GM19397 (cell line): ENCODE measurements at regions not wholly inside any gene's neighbourhood (a gene's known extent, or its start where the extent isn't known, plus 50 kb on each side); places are given as distances from the start of the nearest gene placed in this dataset.
"Not testable (repeated sequence)": the region's sequence is repeated elsewhere in the genome, so short reads cannot be mapped to it uniquely, and the experiment has no call there.

Experiments
- ATAC-seq: cut with Tn5 transposase; IDR thresholded peaks from one replicate; pipeline ENCODE4 v1.9.1; 2021; ENCODE audit warnings: mild to moderate bottlenecking, moderate library complexity; ENCODE audit not compliant: unreplicated experiment

- no peak for ATAC-seq
Measured at GRCh38 chr3:182389071-182389815, 404.1 kb upstream of the ATP11B start.

- ATAC-seq: no peak
Measured at GRCh38 chr3:182390421-182390820, 402.9 kb upstream of the ATP11B start.

- ATAC-seq: no peak
Measured at GRCh38 chr3:182392182-182392937, 400.9 kb upstream of the ATP11B start.

GRCh38 chr3:182393151-182393550 lies 400.2 kb upstream of the ATP11B start:
- ATAC-seq: no peak

- ATAC-seq: no peak
Measured at GRCh38 chr3:182393830-182394367, 399.4 kb upstream of the ATP11B start.

GRCh38 chr3:182397164-182397563 lies 396.1 kb upstream of the ATP11B start:
- ATAC-seq: no peak

- no peak for ATAC-seq
Measured at GRCh38 chr3:182399978-182400737, 393.1 kb upstream of the ATP11B start.

GRCh38 chr3:182400838-182401237 lies 392.5 kb upstream of the ATP11B start:
- no peak for ATAC-seq

- no peak for ATAC-seq
Measured at GRCh38 chr3:182404031-182404430, 389.3 kb upstream of the ATP11B start.

GRCh38 chr3:182405759-182406158 lies 387.5 kb upstream of the ATP11B start:
- no peak for ATAC-seq

- ATAC-seq: no peak
Measured at GRCh38 chr3:182406786-182407185, 386.5 kb upstream of the ATP11B start.

- no peak for ATAC-seq
Measured at GRCh38 chr3:182410051-182410450, 383.3 kb upstream of the ATP11B start.

GRCh38 chr3:182412066-182412465 lies 381.2 kb upstream of the ATP11B start:
- no peak for ATAC-seq

- ATAC-seq: no peak
Measured at GRCh38 chr3:182413061-182413460, 380.2 kb upstream of the ATP11B start.

GRCh38 chr3:182413682-182414081 lies 379.6 kb upstream of the ATP11B start:
- no peak for ATAC-seq

- ATAC-seq: no peak
Measured at GRCh38 chr3:182414586-182414985, 378.7 kb upstream of the ATP11B start.

- no peak for ATAC-seq
Measured at GRCh38 chr3:182420741-182421140, 372.6 kb upstream of the ATP11B start.

GRCh38 chr3:182424006-182424405 lies 369.3 kb upstream of the ATP11B start:
- ATAC-seq: no peak

GRCh38 chr3:182425926-182426718 lies 367.2 kb upstream of the ATP11B start:
- not testable (repeated sequence) for ATAC-seq

GRCh38 chr3:182431972-182432371 lies 361.3 kb upstream of the ATP11B start:
- ATAC-seq: not testable (repeated sequence)
